Epithelial cell of esophagus (primary cell): ENCODE measurements at regions not wholly inside any gene's neighbourhood (a gene's known extent, or its start where the extent isn't known, plus 50 kb on each side); places are given as distances from the start of the nearest gene placed in this dataset.

Experiments
- DNase-seq: peaks from one replicate; pipeline ENCODE4 v3.0.0; 2010; ENCODE audit warnings: low read depth
- H3K4me3 ChIP-seq: 2 replicates; pipeline ENCODE4 v1.5.1; 2011; ENCODE audit warnings: mild to moderate bottlenecking, low read length, control low read depth
- TF ChIP-seq, protein P1 (sequence below): IDR thresholded peaks from 2 replicates; pipeline ENCODE4 v1.5.1; 2011; ENCODE audit warnings: low read depth, mild to moderate bottlenecking, low read length, control low read depth, inconsistent platforms; ENCODE audit not compliant: insufficient read depth; ENCODE audit errors: missing control alignments

DNA sequence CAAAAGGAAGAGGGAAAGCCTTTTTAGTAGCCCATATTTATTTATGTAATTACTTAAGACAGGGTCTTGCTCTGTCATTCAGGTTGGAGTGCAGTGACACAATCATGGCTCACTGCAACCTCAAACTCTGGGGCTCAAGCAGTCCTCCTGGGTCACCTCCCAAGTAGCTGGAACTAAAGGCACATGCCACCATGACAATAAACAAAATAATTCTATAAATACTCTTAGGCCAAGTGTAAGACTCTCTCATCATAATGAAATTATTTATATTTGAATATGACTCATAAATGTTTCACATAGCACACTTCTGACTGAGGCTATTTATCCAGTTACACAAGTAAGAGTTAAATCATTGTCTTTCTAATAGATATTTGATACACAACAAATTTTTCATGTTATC is 314.7 kb downstream of the AMY1C start:
- TF ChIP-seq, protein P1, sequence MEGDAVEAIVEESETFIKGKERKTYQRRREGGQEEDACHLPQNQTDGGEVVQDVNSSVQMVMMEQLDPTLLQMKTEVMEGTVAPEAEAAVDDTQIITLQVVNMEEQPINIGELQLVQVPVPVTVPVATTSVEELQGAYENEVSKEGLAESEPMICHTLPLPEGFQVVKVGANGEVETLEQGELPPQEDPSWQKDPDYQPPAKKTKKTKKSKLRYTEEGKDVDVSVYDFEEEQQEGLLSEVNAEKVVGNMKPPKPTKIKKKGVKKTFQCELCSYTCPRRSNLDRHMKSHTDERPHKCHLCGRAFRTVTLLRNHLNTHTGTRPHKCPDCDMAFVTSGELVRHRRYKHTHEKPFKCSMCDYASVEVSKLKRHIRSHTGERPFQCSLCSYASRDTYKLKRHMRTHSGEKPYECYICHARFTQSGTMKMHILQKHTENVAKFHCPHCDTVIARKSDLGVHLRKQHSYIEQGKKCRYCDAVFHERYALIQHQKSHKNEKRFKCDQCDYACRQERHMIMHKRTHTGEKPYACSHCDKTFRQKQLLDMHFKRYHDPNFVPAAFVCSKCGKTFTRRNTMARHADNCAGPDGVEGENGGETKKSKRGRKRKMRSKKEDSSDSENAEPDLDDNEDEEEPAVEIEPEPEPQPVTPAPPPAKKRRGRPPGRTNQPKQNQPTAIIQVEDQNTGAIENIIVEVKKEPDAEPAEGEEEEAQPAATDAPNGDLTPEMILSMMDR, result no peak
- no peak overlapping the region for H3K4me3 ChIP-seq
- DNase-seq, result peak; percentile 9

DNA sequence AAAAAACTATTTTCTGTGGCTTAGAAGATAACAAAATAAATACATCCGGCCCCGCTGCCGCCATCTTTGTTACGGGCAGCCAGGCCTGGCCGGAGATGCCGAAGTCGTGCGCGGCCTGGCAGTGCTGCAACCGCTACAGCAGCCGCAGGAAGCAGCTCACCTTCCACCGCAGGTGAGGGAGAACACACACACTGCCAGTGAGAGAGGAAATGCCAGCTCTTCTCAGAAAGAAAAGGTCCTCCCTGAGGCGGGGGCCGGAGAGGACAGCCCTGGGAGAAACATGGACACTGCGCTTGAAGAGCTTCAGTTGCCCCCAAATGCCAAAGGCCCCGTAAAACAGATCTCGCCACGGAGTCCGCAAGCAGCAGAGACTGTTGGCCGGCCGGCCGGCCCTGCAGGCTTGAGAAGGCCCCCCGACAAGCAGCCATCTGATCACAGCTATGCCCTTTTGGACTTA is 323.2 kb downstream of the AMY1C start:
- DNase-seq, result no peak
- H3K4me3 ChIP-seq, result no peak overlapping the region
- TF ChIP-seq, protein P1, result no peak

DNA sequence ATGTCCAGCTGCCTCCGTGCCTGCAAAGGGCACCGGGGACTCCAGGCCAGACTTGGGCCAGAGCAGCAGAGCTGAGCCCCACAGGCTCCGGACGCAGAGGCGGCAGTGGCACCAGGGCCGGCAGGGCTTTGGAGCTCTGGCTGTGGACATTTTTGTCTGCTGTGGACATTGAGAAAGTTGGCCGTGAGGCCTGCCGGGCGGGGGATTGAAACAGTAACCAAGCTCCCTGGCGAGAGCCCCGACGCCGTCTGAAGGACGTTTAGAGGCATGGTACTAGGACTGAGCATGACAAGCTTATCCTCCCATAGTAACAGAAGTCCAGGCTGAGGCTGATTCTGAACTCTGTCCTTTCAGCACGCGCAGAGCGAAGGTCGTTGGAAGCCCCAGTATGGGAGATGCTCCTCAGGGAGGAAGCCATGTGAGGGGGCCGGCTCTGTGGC is 323.8 kb downstream of the AMY1C start:
- no peak overlapping the region for H3K4me3 ChIP-seq
- no peak for DNase-seq
- TF ChIP-seq, protein P1, result no peak

DNA sequence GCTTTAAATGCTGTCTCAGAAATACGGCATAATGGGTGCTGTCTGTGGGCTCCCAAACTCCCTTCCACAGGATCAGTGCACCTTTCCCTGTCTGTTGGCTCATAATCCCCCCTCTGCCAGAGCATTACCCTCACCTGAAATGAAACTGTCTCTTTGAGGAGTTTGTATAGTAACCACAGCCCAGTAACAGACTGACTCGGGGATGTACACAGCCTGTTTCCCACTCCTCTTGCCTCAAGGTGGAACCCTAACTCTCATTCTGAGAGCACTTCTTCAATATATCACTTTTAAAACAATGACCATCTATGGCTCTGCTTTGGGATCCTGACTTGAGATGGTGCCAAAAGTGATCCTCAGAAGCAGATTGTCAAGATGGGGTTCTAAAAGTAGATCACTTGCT is 332.5 kb downstream of the AMY1C start:
- DNase-seq, result no peak
- TF ChIP-seq, protein P1, result no peak
- no peak overlapping the region for H3K4me3 ChIP-seq

DNA sequence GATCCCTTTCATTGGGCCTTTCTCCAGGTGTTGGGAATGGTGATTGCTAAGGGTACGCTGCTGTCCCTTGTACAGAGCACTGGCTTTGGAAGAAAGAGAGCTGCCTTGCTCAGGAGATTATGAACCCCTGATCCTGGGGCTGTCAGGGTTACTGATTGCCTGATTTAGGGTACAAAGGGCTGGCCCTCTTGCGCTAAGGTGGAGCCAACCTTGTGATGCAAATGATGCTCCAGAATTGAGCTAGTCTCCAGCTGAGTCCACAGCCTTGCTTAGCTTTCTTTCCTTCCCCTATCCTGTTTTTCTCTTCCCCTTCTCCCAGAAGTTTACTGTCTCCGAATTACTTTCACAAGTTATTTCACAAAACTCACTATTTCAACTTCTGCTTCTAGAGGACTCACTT is 334.7 kb downstream of the AMY1C start:
- no peak for DNase-seq
- H3K4me3 ChIP-seq, result no peak overlapping the region
- TF ChIP-seq, protein P1, result no peak

DNA sequence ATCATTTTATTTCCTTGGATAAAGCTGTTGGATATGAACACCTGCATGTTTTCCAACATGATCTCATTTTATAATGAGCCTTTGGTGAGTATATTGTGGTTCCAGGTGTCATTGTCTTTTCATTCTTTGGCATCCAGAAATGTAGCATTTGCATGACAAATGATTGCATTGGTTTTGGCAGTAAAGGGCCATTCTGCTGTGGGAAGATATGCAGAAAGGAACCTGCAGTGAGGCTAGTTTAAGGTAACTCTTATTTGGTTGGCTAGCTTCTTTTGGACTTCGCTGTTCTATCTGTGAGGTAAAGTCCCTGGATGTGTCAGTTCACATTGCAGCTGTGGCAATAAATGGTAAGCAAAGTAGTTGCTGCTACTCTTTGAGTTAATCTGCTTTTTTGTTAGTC is 343.0 kb downstream of the AMY1C start:
- TF ChIP-seq, protein P1, result no peak
- no peak overlapping the region for H3K4me3 ChIP-seq
- DNase-seq, result no peak

DNA sequence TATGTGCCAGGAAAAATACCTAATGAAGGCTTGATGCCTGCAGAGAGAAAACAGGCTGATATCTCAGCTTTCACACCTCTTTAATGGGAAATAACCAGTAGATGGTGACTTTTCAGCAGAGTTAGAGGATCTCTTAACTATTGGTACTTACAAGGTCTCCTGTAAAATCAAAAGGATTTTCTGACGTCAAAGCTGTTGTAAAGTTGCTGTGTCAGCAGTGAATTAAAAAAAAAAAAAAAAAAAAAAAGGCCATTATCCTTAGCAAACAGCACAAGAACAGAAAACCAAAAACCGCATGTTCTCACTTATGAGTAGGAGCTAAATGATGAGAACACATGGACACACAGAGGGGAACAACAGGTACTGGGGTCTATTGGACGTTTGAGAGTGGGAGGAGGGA is 349.1 kb downstream of the AMY1C start:
- DNase-seq, result no peak
- TF ChIP-seq, protein P1, result no peak
- no peak overlapping the region for H3K4me3 ChIP-seq
